ENCODE measurements at regions not wholly inside any gene's neighbourhood (a gene's known extent, or its start where the extent isn't known, plus 50 kb on each side); places are given as distances from the start of the nearest gene placed in this dataset.
A peak's percentile ranks its signal among the peaks of the same experiment; 100 is the strongest.
"Not testable (repeated sequence)": the region's sequence is repeated elsewhere in the genome, so short reads cannot be mapped to it uniquely, and the experiment has no call there.

DNA sequence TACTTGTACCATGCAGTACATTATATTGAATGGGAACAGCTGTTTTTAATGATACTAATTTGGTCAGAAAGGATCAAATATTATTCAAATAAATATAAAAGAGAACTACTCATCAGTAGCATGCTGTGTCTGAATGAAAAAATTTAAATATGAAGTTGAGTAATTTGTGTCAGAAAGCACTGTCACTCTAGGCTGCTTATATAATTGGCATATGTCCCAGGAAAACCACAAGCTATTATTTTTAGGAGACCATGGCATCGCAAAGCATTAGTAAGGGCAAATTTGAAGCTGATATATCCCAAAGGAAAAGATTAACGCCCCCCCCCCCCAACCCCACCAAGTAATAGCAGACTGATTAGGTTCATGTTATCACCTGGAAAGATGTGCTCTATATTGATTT lies 388.5 kb upstream of the SPANXN4 start:
- DNase-seq (ENCODE audit: low spot score in 2 of 2): no peak
- intact Hi-C loops (cut with DNase I; ENCODE audit: low total_unique reads): no loop called here
- 32 to 52% methylated on average over 2 of the region's 2 CpGs for WGBS, 2 donors
- TF ChIP-seq, protein P1, sequence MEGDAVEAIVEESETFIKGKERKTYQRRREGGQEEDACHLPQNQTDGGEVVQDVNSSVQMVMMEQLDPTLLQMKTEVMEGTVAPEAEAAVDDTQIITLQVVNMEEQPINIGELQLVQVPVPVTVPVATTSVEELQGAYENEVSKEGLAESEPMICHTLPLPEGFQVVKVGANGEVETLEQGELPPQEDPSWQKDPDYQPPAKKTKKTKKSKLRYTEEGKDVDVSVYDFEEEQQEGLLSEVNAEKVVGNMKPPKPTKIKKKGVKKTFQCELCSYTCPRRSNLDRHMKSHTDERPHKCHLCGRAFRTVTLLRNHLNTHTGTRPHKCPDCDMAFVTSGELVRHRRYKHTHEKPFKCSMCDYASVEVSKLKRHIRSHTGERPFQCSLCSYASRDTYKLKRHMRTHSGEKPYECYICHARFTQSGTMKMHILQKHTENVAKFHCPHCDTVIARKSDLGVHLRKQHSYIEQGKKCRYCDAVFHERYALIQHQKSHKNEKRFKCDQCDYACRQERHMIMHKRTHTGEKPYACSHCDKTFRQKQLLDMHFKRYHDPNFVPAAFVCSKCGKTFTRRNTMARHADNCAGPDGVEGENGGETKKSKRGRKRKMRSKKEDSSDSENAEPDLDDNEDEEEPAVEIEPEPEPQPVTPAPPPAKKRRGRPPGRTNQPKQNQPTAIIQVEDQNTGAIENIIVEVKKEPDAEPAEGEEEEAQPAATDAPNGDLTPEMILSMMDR (IDR thresholded peaks at IDR 0.05): no peak
- no peak for TF ChIP-seq POLR2A (IDR thresholded peaks at IDR 0.05)
- no peak overlapping the region for H3K4me3 ChIP-seq (ENCODE audit: low read depth, poor library complexity, severe bottlenecking)

DNA sequence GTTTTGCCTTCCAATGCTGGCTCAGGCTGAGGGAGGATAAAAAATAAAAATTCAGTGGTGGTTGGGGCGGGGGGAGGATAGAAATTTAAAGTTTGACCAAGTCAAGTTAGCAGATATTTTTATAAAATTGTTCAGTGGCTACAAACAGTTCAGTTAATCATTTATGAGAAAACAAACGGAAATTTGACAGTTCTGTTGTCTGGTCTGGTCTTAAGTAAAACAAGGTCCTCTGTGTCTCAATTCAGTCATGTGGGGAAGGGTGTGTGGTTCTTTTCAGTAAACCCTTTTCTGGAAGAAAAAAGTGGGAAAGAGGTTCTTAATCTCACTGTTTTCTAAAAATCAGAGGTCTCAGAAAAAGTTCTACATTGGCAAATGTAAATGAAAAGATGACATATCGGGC lies 409.1 kb upstream of the SPANXN4 start:
- 46 to 69% methylated on average over 3 of the region's 3 CpGs for WGBS, 2 donors
- DNase-seq (ENCODE audit: low spot score in 2 of 2): no peak
- no peak for TF ChIP-seq POLR2A (IDR thresholded peaks at IDR 0.05)
- TF ChIP-seq, protein P1 (IDR thresholded peaks at IDR 0.05): no peak
- H3K4me3 ChIP-seq (ENCODE audit: low read depth, poor library complexity, severe bottlenecking): no peak overlapping the region
- intact Hi-C loops (cut with DNase I; ENCODE audit: low total_unique reads): no loop called here

DNA sequence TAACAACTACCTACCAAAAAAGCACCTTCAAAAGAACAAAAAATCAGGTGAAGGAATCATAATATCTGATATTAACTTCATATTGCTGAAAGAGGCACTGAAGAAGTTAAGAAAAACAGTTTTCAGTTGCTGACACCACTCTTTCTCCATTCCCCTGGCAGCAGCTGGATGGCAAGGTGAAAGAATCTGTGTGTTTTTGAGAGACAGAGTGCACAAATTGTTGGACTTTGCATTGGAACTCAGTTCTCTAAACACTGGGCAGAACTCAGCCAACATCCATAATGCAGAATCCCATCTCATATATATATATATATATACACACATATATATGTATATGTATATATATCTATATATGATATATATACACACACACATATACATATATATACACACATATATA lies 408.3 kb upstream of the MAGEC2 start:
- no peak for DNase-seq (ENCODE audit: low spot score in 2 of 2)

DNA sequence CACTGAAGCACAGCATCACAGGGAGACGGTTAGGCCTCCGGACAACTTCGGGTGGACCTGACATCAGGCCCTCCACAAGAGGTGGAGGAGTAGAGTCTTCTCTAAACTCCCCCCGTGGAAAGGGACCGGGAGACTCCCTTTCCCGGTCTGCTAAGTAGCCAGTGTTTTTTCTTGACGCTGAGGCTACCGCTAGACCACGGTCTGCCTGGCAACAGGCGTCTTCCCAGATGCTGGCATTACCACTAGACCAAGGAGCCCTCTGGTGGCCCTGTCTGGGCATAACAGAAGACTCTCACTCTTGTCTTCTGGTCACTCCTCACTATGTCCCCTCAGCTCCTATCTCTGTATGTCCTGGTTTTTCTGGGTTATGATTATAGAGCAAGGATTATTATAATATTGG lies 401.5 kb upstream of the MAGEC2 start:
- intact Hi-C loops (cut with DNase I; ENCODE audit: low total_unique reads); H3K4me3 ChIP-seq (ENCODE audit: low read depth, poor library complexity, severe bottlenecking): not testable (repeated sequence)
- DNase-seq (ENCODE audit: low spot score in 2 of 2): peak in 1 of 2 donors; percentile 74
- 74 to 79% methylated on average over 10 of the region's 10 CpGs for WGBS, 2 donors

More for the DNA sequence above, 408.3 kb upstream of the MAGEC2 start:
- intact Hi-C loops (cut with DNase I; ENCODE audit: low total_unique reads): no loop called here
- no peak overlapping the region for H3K4me3 ChIP-seq (ENCODE audit: low read depth, poor library complexity, severe bottlenecking)
- no peak for TF ChIP-seq POLR2A (IDR thresholded peaks at IDR 0.05)
- TF ChIP-seq, protein P1 (IDR thresholded peaks at IDR 0.05): no peak

DNA sequence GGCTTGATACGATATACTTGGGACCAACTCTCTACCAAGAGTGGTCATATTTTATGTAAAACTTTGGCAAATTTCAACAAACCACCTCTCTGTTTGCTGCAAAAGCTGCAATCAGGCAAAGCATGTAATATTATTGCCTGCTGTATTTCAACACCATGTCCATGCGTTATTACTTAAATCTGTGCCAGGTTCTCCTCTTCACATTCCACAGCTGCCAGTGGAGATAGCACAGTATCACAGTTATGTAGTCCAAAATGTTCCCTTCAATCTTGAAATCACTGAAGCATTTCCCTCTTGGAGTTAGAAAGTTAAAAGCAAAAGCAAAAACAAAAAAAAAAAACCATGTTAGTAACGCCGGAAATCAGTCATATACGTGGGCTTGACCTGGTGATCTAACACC lies 396.7 kb upstream of the MAGEC2 start:
- TF ChIP-seq POLR2A (IDR thresholded peaks at IDR 0.05): no peak
- TF ChIP-seq, protein P1 (IDR thresholded peaks at IDR 0.05): no peak
- WGBS, 2 donors: 76 to 77% methylated on average over 5 of the region's 5 CpGs
- no peak overlapping the region for H3K4me3 ChIP-seq (ENCODE audit: low read depth, poor library complexity, severe bottlenecking)
- intact Hi-C loops (cut with DNase I; ENCODE audit: low total_unique reads): no loop called here
- DNase-seq (ENCODE audit: low spot score in 2 of 2): no peak

DNA sequence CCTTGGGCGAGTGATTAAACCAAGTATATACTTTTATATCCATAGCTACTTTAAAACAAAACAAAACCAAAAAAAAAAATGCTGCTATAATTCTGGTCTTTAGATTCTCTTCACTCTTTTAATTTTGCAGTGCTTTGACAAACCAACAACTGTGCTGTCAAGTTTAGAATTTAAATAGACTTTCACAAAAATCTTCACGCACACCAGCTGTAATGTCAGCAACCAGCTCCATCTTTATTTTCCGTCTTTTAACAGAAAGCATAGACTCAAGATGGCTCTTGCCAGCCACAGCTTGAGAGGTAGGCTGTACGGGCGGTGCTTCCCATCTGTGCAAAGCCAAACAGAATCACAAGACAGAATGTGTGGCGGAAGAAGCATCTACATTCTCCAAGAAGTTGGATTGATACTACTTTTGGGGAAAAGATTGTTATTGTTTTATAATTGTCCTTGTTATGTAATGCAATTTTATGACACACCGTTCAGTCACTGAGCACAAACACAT lies 388.3 kb upstream of the MAGEC2 start:
- TF ChIP-seq POLR2A (IDR thresholded peaks at IDR 0.05): no peak
- TF ChIP-seq, protein P1 (IDR thresholded peaks at IDR 0.05): no peak
- 85 to 88% methylated on average over 7 of the region's 7 CpGs for WGBS, 2 donors
- H3K4me3 ChIP-seq (ENCODE audit: low read depth, poor library complexity, severe bottlenecking): no peak overlapping the region
- no peak for DNase-seq (ENCODE audit: low spot score in 2 of 2)
- intact Hi-C loops (cut with DNase I; ENCODE audit: low total_unique reads): no loop called here

Measured in lower leg skin (tissue), 4 donors.